ENCODE measurements at regions not wholly inside any gene's neighbourhood (a gene's known extent, or its start where the extent isn't known, plus 50 kb on each side); places are given as distances from the start of the nearest gene placed in this dataset.

DNA sequence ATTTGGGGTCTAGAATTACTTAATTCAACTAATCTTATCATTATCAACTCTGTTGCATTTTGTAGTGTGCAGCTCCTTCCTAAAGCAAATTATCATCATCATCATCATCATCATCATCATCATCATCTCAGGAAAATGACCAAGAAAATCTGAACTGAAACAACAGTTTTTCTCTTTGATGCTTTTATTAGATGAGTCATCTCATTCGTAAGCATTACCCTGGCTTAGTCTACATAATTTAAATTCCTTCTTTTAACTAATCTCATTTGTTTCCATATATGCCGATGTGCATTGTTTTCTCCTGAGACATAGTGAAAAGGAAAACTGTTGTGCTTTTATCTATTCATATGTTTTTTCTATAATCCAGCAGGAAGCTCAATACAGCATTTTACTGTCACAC is 173.0 kb upstream of the PDE4D start:
- intact Hi-C loops (cut with micrococcal nuclease; ENCODE audit: unreplicated experiment) (no loop called here), in situ Hi-C loops (cut with MboI) (no loop called here)
- Histone ChIP-seq H3K4me2 (ENCODE audit: control insufficient read depth, insufficient read depth) (no peak overlapping the region), H3K9me3 (replicated peaks; ENCODE audit: control insufficient read depth, insufficient read depth, low read length) (no peaks in the 10 kb centered on the region), H3K9ac (ENCODE audit: control insufficient read depth, insufficient read depth, low read length) (no peak overlapping the region), H3K36me3 (ENCODE audit: control insufficient read depth in 2 of 2, insufficient read depth in 2 of 2, low read length in 1 of 2) (no peaks in the 10 kb centered on the region), H3K4me3 (no peak overlapping the region), H3K4me1 (ENCODE audit: control insufficient read depth, insufficient read depth, low read length) (no peaks in the 10 kb centered on the region), H3K27ac (ENCODE audit: control insufficient read depth, insufficient read depth) (no peak overlapping the region), H3K79me2 (ENCODE audit: control insufficient read depth, insufficient read depth, low read length) (no peaks in the 10 kb centered on the region), H4K20me1 (ENCODE audit: control insufficient read depth, insufficient read depth) (no peaks in the 10 kb centered on the region), H3K27me3 (replicated peaks in 1 of 2; ENCODE audit: control insufficient read depth in 2 of 2, insufficient read depth in 2 of 2, low read length in 1 of 2) (no peaks in the 10 kb centered on the region), H2AFZ (ENCODE audit: control insufficient read depth, low read depth, low read length) (no peak overlapping the region)
- ChIA-PET RAD21 (ENCODE audit: unreplicated experiment) (interaction anchor here (0.6 kb wide), 1 partner anchor 1861 kb away, joined by 4 read pairs; no protein-coding TSS in a partner anchor), CTCF (no interaction called here), POLR2A (no interaction called here), SMC1A (ENCODE audit: uncharacterized antibody, unreplicated experiment) (no interaction called here)
- ATAC-seq, result no peak
- WGBS (ENCODE audit: insufficient coverage, insufficient replicate concordance, low lambda C conversion rate, missing lambda C conversion rate), result 71% methylated on average over 2 of the region's 2 CpGs
- no peak for DNase-seq (ENCODE audit: low read depth, low spot score)
- TF ChIP-seq, protein P1, sequence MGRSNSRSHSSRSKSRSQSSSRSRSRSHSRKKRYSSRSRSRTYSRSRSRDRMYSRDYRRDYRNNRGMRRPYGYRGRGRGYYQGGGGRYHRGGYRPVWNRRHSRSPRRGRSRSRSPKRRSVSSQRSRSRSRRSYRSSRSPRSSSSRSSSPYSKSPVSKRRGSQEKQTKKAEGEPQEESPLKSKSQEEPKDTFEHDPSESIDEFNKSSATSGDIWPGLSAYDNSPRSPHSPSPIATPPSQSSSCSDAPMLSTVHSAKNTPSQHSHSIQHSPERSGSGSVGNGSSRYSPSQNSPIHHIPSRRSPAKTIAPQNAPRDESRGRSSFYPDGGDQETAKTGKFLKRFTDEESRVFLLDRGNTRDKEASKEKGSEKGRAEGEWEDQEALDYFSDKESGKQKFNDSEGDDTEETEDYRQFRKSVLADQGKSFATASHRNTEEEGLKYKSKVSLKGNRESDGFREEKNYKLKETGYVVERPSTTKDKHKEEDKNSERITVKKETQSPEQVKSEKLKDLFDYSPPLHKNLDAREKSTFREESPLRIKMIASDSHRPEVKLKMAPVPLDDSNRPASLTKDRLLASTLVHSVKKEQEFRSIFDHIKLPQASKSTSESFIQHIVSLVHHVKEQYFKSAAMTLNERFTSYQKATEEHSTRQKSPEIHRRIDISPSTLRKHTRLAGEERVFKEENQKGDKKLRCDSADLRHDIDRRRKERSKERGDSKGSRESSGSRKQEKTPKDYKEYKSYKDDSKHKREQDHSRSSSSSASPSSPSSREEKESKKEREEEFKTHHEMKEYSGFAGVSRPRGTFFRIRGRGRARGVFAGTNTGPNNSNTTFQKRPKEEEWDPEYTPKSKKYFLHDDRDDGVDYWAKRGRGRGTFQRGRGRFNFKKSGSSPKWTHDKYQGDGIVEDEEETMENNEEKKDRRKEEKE (IDR thresholded peaks at IDR 0.05), result no peak
- TF ChIP-seq, protein P2, sequence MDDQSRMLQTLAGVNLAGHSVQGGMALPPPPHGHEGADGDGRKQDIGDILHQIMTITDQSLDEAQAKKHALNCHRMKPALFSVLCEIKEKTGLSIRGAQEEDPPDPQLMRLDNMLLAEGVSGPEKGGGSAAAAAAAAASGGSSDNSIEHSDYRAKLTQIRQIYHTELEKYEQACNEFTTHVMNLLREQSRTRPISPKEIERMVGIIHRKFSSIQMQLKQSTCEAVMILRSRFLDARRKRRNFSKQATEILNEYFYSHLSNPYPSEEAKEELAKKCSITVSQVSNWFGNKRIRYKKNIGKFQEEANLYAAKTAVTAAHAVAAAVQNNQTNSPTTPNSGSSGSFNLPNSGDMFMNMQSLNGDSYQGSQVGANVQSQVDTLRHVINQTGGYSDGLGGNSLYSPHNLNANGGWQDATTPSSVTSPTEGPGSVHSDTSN (IDR thresholded peaks at IDR 0.05; ENCODE audit: insufficient replicate concordance, low read depth, low read length), result no peak
- TF ChIP-seq SIN3A (IDR thresholded peaks at IDR 0.05; ENCODE audit: low read depth, low read length) (no peak), ESRRA (IDR thresholded peaks at IDR 0.05; ENCODE audit: low read length) (no peak), EGR1 (IDR thresholded peaks at IDR 0.05; ENCODE audit: borderline replicate concordance in 1 of 2, low read depth in 2 of 2, low read length in 2 of 2) (no peak), RB1 (IDR thresholded peaks at IDR 0.05; ENCODE audit: borderline replicate concordance) (no peak)
- TF ChIP-seq, protein P3, sequence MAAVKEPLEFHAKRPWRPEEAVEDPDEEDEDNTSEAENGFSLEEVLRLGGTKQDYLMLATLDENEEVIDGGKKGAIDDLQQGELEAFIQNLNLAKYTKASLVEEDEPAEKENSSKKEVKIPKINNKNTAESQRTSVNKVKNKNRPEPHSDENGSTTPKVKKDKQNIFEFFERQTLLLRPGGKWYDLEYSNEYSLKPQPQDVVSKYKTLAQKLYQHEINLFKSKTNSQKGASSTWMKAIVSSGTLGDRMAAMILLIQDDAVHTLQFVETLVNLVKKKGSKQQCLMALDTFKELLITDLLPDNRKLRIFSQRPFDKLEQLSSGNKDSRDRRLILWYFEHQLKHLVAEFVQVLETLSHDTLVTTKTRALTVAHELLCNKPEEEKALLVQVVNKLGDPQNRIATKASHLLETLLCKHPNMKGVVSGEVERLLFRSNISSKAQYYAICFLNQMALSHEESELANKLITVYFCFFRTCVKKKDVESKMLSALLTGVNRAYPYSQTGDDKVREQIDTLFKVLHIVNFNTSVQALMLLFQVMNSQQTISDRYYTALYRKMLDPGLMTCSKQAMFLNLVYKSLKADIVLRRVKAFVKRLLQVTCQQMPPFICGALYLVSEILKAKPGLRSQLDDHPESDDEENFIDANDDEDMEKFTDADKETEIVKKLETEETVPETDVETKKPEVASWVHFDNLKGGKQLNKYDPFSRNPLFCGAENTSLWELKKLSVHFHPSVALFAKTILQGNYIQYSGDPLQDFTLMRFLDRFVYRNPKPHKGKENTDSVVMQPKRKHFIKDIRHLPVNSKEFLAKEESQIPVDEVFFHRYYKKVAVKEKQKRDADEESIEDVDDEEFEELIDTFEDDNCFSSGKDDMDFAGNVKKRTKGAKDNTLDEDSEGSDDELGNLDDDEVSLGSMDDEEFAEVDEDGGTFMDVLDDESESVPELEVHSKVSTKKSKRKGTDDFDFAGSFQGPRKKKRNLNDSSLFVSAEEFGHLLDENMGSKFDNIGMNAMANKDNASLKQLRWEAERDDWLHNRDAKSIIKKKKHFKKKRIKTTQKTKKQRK (IDR thresholded peaks at IDR 0.05; ENCODE audit: low read depth, low read length), result no peak
- TF ChIP-seq, protein P4, sequence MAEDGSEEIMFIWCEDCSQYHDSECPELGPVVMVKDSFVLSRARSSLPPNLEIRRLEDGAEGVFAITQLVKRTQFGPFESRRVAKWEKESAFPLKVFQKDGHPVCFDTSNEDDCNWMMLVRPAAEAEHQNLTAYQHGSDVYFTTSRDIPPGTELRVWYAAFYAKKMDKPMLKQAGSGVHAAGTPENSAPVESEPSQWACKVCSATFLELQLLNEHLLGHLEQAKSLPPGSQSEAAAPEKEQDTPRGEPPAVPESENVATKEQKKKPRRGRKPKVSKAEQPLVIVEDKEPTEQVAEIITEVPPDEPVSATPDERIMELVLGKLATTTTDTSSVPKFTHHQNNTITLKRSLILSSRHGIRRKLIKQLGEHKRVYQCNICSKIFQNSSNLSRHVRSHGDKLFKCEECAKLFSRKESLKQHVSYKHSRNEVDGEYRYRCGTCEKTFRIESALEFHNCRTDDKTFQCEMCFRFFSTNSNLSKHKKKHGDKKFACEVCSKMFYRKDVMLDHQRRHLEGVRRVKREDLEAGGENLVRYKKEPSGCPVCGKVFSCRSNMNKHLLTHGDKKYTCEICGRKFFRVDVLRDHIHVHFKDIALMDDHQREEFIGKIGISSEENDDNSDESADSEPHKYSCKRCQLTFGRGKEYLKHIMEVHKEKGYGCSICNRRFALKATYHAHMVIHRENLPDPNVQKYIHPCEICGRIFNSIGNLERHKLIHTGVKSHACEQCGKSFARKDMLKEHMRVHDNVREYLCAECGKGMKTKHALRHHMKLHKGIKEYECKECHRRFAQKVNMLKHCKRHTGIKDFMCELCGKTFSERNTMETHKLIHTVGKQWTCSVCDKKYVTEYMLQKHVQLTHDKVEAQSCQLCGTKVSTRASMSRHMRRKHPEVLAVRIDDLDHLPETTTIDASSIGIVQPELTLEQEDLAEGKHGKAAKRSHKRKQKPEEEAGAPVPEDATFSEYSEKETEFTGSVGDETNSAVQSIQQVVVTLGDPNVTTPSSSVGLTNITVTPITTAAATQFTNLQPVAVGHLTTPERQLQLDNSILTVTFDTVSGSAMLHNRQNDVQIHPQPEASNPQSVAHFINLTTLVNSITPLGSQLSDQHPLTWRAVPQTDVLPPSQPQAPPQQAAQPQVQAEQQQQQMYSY (CRISPR knock-in tag; IDR thresholded peaks at IDR 0.05), result no peak
- no peak for FAIRE-seq
- BruUV-seq (replicated peaks), result no TSS peak
